ENCODE measurements at regions not wholly inside any gene's neighbourhood (a gene's known extent, or its start where the extent isn't known, plus 50 kb on each side); places are given as distances from the start of the nearest gene placed in this dataset.

DNA sequence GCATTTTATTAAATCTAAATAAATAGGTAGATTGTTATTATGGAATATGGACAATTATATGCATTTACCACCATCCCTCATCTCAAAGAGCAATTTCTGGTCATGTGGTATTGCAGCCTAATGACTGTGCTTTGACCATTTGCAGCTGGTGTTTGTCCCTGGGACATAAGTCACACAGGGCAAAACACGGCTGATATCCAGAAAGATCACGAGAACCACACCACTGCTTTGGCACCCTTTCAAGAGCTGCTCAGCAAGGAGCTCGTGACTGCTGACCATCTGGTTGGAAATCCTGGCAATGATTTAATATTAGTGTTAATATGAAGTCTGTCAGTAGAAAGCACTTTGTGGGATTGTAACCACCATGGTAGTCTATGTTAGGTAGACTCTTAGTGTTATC is 545.0 kb downstream of the GBA3 start:
- no peak for DNase-seq

DNA sequence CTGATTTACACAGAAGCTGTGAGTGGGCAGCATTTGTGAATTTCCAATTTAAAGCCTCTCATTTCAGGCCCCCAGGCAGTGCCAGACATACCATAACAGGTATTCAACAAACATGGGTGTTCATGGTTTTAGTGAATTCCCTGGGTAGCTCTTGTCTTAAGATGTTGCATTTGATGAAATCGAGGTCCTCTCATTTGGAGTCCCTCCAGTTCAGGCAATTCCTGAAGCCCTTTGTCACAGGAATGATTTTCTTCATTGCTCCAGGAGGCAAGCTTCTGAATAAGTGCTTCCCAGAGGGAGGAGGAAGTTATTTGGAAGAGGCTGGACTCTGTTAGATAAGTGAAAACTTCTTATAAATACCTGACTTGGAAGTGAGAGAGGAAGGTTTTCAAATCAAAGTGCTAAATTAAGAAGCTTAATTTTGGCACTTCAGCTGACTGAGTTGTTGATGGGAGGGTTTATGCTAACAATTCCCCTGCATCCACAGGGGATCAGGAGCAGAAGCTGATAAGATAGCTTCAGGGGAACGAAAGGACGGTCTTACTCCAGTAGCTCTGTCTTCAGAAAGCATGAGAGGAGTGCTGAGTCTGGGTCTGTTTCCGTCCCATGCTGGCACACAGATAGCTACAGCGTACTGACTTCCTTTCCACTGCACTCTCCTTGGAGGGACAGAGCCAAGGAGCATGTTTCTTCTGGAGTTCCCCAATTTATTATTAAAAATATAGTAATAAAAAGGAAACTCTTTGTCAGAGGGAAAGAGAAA is 543.1 kb downstream of the GBA3 start:
- no peak for DNase-seq

DNA sequence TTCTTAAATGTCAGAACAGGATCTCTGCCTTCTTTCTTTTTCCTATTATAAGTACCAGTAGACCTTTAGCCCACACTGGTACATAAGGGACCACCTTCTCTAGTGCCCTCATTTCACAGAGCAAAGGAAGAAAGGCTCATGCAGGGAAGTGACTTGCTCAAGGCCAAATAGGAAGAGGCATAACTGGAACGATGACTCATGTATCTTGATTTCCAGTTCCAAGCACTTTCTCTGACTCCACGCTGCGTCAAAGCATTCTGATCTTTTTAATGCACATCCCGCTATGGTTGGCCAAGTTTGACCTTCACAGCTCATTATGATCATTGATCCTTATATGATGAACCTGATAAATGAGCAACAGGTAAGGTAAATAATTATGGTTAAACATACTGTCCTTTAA is 542.0 kb downstream of the GBA3 start:
- DNase-seq, result no peak

DNA sequence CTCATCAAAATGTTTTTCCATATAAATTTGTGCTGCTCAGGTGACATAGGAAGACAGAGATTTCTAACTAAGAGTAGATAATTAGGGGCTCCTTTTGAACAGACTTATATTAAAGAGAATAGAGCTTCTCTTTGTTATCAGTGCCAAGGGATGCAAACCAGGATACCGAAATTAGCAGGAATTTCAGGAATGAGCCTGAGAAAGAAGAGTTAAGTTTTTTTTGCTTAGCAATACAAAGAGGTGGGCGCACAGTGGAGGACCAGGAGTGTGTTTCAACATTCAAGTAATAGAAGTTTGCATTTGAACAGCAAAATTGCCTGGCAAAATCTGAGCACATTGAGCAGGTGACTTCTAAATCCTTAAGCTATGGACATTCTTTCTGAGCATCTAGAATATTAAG is 541.3 kb downstream of the GBA3 start:
- DNase-seq, result no peak

DNA sequence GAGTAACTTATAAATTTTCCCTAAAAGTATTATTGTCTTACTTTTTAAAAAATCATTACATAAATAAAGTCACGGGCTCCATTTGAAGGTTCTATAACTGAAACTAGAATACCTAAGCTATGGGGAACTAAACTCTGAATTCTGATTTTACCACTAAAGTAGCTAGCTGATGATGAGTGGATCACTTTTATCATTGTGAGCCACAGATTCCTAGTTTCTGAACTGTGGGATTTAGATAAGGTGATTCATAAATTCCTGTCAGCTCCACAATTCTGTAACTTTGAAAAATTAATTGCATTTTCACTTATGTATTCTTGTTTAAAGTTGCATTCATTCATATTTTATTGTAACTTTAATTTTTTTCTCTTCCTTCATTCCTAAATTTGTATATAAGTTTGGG is 540.9 kb downstream of the GBA3 start:
- DNase-seq, result no peak

DNA sequence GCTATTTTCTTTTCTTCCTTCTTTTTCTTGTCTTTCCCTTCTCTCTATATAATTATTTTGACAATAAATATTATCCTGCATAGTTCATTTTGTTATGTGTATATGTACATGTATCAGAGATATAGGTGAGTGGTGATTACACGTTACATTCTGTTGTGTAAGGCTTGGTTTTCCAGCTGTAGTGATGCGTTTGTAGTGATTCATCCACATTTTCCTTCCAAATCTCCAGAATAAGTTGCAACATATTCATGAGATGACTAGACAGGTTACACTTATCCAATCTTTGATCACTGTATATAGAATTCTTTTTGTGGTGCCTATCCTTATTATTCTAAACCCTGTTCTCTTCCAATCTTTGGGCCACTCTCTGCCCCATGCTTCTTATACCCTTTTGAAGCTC is 540.2 kb downstream of the GBA3 start:
- no peak for DNase-seq

DNA sequence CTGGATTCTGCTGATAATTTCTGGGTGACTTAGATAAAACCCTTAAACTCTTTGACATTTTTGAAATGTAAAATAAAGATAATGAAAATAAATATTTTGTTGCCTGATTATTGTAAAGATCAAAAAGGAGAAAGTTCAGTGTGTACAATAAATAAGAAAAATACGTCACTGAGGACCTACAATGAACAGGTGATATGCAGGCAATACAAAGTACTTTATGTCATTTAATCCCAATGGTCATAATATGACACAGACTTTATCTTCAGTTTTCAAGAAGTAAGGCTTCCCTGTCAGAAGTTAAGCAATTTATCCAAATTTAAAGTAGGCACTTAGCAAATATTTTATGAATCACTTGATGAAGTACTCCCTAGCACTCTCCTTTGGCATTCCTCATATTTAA is 532.8 kb downstream of the GBA3 start:
- no peak for DNase-seq

DNA sequence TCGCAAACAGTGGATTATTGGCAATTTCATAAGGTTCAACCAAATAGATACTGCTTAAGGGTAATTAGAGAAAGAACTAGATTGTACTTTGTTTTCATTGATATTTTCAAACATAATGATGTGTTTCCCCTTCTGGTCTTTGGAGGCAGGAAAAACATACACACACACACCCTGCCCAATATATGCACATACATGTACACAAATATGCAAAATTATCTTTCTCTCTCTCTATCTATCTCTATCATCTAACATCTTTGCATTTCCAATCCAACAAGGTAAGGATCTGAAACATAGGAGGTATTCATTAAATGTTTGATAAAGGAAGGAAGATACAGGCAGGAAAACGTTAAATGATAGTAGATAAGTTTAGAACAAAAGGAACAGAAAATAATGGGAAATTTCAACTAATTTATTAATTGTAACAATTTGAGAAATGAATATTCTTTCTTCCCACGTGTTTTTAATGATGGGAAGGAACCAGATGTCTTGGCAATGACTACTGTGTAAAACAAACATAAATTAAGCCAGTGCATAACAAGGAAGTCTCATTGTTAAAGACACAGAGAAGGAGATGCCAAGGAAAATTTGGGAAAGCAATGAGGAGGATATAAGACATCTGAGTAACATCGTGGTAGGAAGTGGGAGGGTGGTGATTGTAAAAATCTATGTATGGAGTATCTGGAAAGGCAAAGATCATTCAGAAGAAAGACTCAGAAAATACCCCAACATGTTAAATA is 532.1 kb downstream of the GBA3 start:
- DNase-seq, result no peak

DNA sequence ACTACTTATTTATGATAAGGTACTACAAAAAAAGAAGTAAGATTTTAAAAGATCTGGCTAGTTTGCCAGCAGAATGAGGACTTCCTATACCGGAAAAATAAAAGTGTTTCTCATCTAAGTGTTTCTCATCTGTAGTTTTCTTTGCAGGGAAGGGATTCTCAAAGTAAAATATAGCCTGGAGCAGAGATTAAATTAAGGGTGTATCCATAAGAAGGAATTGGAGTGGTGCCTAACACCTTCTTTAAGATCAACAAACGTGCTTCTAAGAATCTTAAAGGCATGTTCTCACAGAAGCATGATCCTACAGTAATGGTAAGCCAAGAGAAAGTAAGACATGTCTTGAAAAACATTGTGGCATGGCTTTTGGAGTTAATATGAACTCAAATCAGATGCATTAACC is 528.2 kb downstream of the GBA3 start:
- no peak for DNase-seq

DNA sequence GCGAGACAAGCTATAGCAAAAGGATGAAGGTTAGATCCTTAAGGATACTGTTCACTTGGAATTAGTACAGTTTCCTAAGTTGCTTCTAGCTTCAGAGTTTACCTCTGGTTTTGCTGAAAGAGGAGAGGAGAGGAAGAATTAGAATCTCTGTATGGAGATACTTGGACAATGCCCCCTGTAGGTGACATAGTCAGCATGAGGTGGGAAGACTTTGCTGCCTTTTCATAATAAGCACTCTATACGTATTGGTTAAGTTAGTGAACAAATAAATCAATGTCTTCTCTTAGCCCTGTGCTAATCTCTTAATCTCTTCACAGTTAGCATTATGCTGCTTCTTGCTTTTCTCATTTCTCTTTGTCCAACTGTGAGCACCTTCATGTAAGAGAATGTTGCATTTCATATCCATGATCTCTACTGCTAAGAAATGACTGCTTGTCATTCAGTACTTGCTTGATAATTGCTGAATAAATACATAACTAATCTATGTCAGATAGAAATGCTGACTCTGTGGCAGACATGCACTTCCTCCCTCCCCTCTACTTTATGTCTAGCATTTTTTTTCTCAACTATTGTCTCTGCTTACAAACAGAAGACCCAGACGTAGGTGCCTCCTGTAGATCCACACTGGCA is 527.2 kb downstream of the GBA3 start:
- no peak for DNase-seq

DNA sequence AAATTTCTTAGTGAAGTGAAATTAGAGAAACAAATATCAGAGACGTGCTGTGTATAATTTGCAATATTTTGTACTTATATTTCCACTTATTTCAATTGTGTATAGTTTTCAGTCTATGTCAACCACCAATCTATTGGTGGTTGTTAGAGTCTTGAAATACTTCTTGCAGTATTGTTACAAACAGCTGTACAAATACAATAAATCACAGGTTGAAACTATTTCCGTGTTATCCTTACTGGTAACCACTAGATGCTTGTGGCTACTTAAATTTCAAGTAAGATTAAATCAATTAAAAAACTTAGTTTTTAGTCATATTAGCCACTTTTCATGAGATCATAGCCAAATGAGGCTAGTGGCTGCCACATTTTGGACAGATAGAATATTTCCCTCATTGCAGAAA is 520.5 kb downstream of the GBA3 start:
- DNase-seq, result no peak

DNA sequence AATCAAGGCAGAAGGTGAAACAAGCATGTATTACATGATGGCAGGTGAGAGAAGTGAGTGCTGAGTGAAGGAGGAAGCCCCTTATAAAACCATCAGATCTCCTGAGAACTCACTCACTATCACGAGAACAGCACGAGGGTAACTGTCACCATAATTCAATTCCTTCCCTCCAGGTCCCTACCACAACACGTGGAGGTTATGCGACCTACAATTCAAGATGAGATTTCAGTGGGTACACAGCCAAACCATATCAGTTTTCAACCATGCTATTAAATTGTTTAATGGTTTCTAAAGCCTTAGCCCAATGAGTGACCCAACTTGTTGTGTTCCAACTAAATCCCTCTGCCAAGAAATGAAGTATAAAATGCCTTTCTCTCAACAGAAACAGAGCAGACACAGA is 519.8 kb downstream of the GBA3 start:
- no peak for DNase-seq

DNA sequence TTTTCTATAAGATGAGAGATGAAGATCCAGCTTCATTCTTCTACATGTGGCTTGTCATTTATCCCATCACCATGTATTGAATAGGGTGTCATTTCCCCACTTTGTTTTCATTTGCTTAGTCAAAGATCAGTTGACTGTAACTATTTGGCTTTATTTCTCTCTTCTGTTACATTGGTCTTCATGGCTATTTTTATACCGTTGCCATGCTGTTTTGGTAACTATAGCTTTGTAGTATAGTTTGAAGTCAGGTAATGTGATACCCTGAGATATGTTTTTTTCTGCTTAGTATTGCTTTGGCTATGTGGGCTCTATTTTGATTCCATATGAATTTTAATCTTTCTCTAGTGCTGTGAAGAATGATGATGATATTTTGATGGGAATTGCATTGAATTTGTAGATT is 514.3 kb downstream of the GBA3 start:
- DNase-seq, result no peak

DNA sequence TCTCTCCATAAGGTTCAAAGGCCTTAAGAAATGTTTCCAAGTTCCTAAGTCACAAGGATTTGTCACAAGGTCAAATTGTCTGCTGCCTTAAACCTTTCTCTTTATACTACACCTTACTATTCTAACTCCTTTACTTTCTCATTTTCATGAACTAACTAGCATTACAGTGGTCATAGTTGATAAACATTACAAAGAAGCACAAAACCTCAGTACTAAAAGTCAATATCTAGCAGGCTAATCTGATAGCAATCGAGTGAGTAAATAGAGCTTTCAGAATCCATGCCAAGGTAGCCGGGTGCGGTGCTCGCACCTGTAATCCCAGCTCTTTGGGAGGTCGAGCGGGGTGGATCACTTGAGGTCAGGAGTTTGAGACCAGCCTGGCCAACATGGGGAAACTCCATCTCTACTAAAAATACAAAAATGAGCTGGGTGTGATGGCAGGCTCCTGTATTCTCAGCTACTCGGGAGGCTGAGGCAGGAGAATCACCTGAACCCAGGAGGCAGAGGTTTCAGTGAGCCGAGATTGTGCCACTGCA is 510.0 kb downstream of the GBA3 start:
- no peak for DNase-seq

DNA sequence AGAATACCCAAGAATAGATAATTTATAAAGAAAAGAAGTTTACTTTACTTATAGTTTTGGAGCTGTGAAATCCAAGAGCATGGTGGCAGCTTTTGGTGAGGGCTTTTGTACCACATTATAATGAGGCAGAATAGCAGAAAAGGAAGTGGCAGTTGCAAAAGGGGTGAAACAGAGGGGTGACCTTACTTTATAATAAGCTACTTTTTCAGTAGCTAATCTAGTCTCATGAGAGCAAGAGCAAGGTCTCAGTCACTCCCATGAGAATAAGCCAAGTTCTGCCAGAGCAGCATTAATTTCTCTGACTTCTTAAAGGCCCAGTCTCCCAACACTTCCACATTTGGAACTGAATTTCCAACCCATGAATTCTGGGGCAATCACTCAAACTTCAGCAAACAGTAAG is 502.0 kb downstream of the GBA3 start:
- DNase-seq, result no peak

DNA sequence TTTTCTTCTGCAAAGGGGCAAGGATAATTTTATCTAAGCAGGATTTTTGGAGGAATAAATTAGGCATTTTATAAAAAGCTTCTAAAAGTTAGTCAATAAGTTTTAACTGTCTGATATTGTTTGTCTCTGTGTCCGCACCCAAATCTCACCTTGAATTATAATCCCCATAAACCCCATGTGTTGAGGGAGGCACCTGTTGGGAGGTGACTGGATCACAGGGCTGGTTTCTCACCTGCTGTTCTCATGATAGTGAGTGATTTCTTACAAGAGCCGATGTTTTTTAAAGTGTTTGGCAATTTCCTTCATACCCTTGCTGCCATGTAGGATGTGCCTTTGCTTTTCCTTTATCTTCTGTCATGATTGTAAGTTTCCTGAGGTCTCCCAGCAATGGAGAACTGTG is 481.4 kb downstream of the GBA3 start:
- no peak for DNase-seq

DNA sequence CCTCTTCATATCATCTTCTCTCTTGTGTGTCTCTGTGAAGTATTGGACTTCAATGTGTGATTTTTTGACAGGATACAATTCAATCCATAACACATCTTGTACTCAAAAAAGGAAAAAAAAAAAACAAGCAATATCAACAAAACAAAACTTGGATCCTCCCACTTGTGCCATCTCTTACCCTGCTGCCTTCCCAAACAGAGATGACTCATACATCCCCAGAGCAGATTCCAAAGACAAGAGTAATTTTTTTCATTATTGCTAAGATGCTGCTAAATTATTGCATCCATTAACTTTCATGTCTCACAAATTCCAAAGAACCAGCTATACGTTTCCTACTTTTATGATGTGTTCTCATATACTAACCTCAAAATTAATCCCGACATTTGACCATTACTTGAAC is 479.2 kb downstream of the GBA3 start:
- no peak for DNase-seq

DNA sequence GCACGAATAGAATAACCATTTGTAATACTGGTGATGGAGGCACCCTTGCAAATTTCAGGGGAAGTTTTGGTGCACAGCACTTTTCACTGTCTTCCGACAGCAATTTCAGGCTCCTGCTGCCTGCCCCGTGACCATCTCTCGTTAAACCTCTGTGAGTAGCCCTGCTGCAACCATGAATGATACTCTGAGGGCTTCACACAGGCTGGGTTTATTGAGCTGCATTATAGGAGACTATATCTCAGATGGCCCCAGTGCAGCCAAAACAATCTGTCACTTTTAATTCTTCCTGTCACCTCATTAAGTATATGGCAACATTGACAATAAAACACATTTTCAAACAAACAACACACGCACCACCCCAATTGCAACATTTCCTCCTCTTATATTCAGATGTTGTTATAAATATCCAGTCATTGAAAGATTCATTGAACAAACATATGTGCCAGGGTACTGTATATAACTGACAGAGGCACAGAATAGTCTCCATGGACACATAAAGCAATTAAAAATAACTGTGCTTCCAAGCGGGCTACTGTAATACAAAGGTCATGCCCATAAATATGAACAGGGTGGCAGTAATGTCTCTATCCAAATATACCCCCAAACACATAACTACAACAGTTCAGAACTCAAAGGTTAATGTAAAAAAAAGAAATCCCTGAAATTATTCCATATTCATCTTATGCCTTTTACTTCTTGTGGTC is 477.0 kb downstream of the GBA3 start:
- DNase-seq, result no peak

DNA sequence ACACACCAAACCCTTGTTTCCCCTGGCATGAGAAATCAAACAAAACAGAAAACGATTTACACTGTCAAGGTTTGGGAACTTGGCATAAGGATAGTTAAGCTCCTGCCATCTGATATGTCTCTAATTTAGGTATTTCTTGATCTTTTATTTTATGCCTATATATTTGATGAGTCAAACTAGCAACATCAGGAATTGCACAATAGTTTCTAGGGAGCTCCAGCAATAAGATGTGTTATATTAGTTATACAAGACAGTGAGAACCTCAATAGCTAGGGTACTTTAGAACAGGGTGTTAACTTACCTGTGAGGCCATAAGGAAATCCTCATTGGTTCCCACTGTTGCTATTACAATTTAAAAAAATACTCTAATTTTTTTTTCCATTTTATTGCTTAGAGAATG is 474.2 kb downstream of the GBA3 start:
- DNase-seq, result no peak

DNA sequence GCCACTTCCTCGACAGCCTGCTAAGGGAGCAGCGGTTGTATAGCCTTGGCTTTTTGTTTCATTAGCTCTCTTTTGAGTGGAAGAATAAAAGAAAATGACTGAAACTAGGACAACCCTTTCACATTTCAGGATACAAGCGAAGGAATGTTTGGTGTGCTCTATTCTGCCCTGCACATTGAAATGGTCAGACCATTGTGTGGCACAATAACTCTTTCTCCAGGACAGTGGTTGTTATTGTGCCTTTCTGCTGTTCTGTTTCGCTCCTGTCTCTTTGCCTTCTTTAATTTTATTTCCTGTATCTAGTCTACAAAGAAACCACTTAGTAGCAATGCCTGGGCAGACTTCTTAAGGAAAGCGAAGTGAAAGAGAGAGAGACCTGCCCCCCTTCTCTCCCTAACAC is 473.7 kb downstream of the GBA3 start:
- no peak for DNase-seq

DNA sequence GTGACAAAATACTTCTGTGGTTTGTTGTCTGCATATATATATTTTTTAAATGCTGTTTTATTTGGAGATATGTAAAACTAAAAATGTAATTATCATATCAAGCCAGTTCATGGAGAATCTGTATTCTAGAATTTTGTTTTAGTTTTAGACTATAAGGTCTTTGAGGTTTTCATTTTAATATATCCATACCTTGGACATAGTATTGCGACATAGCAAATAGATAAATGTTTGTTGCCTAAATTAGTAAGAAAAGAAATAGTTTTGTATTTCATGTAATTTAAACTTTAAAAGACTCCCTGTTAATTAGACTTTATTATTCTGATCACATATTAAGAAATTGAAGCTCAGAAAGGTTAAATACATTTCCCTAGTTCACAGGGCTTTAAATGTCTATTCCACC is 472.9 kb downstream of the GBA3 start:
- no peak for DNase-seq

DNA sequence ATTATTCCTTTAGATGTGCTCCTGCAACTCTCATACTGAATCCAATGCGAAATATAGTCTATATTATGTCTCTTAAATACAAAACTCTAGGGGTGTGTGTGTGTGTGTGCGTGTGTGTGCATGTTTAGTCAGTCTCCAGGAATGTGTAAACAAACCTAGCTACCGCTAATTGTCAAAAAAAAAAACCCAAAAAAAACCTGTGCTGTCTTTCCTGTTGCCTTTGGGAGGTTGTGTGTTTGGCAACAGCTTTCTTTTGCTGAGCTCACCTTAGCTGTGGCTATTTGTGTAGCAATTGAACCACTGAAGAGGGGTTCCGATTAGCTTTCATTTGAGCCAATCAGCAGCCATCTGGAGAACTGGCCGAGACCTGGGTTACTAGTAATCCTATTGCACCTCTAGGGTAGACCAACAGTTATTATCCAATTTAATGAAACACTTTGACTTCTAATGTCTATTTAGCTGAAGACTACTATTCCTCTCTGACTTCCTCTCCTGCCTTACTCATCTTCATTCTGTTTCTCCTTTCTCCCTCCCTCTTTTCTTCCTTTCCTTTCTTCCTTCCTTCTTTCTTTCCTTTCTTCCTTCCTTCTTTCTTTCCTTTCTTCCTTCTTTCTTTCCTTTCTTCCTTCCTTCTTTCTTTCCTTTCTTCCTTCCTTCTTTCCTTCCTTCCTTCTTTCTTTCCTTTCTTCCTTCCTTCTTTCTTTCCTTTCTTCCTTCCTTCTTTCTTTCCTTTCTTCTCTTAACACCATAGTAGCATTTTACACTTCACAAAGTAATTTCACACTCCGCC is 471.1 kb downstream of the GBA3 start:
- no peak for DNase-seq

DNA sequence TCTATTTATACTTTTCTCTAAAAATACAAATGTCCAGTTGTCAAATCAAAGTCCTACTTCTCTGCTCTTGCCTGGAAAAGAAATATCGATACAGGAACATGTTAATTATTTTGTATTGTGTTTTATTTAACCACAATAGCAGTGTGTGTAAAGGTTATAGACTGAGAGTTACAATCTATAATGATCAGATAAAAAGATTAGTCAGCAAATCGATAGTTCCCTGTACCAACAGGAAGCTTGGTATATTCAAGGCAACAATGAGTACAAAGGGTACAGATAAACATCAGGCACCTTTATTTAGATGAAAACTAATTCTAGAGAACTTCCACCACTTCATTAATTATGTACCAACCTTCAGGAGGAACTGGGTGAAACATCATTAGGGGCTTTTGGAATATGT is 469.5 kb downstream of the GBA3 start:
- no peak for DNase-seq
